Body of pancreas (tissue), 4 donors: ENCODE measurements at regions not wholly inside any gene's neighbourhood (a gene's known extent, or its start where the extent isn't known, plus 50 kb on each side); places are given as distances from the start of the nearest gene placed in this dataset.

ENCODE experiments used
- ATAC-seq: fragments of 150-250 bp; one replicate; pipeline ENCODE4 v1.9.1; 2016
- DNase-seq, 4 donors: peaks; one replicate each; pipeline ENCODE4 v3.0.0-alpha.2; 2019
- H3K27ac ChIP-seq, 4 donors: fragments of 200-600 bp; sonication (generic); 1 replicate in 3 of 4; 2 replicates in 1 of 4; pipeline versions ENCODE4 v1.5.1 to v1.6.1; 2016 to 2019; ENCODE audit warnings: mild to moderate bottlenecking in 1 of 4, mixed read lengths in 1 of 4, moderate library complexity in 1 of 4
- H3K27me3 ChIP-seq, 2 donors: fragments of 200-600 bp; sonication (generic); one replicate each; pipeline ENCODE4 v1.6.0; 2016; ENCODE audit warnings: mild to moderate bottlenecking in 1 of 2
- H3K36me3 ChIP-seq, 2 donors: fragments of 200-600 bp; sonication (generic); replicated peaks in 1 of 2; 2 replicates each; pipeline ENCODE4 v1.5.1; 2016; ENCODE audit warnings: low read depth in 2 of 2; ENCODE audit not compliant: insufficient read depth in 1 of 2
- H3K4me1 ChIP-seq: fragments of 200-600 bp; sonication (generic); one replicate; pipeline ENCODE4 v1.6.0; 2016
- H3K4me3 ChIP-seq, 2 donors: fragments of 200-600 bp; sonication (generic); 1 replicate in 1 of 2; 2 replicates in 1 of 2; pipeline ENCODE4 v1.5.1; 2016 to 2019
- H3K9me3 ChIP-seq, 3 donors: fragments of 200-600 bp; sonication (generic); 1 replicate in 2 of 3; 2 replicates in 1 of 3; pipeline ENCODE4 v1.5.1; 2016
- CTCF ChIP-seq, 7 experiments: fragments of 450-650 bp in 4 of 7; fragments of 200-600 bp in 3 of 7; sonication (generic) in 3 of 7; IDR thresholded peaks; one replicate each; pipeline ENCODE4 v1.5.1; 2016 to 2019; ENCODE audit warnings: antibody characterized with exemption in 7 of 7
- POLR2A ChIP-seq, 3 donors: fragments of 450-650 bp; IDR thresholded peaks; one replicate each; pipeline ENCODE4 v1.6.1; 2016; ENCODE audit warnings: antibody characterized with exemption in 3 of 3, mild to moderate bottlenecking in 2 of 3
- WGBS, 2 donors: methylation state at CpG; one replicate each; pipeline ENCODE4 v1.1.5; 2017; 5-methylcytosine and 5-hydroxymethylcytosine counted together
- intact Hi-C: fragments of 100-400 bp; cut with DNase I; formaldehyde crosslinking; loops from one replicate; pipeline ENCODE4 v1.15.1; 2023

GRCh38 chr6:99833034-99833433 lies 161.0 kb downstream of the MCHR2 start:
- intact Hi-C loops, result no loop called here
- no peak for DNase-seq
- ATAC-seq, result no peak
- no peaks in the 10 kb centered on the region for H3K4me1 ChIP-seq
- WGBS, 2 donors, result 68 to 70% methylated on average over 3 of the region's 3 CpGs
- no peak for TF ChIP-seq CTCF (IDR thresholded peaks at IDR 0.05)
- no peak for TF ChIP-seq POLR2A (IDR thresholded peaks at IDR 0.05)
- no peak overlapping the region for H3K4me3 ChIP-seq
- no peaks in the 10 kb centered on the region for H3K9me3 ChIP-seq
- no peaks in the 10 kb centered on the region for H3K27me3 ChIP-seq
- no peaks in the 10 kb centered on the region for H3K36me3 ChIP-seq
- no peak overlapping the region for H3K27ac ChIP-seq

GRCh38 chr6:99836471-99836870 lies 157.6 kb downstream of the MCHR2 start:
- ATAC-seq, result no peak
- Histone ChIP-seq H3K27ac (no peak overlapping the region), H3K4me1 (no peaks in the 10 kb centered on the region), H3K4me3 (no peak overlapping the region), H3K9me3 (no peaks in the 10 kb centered on the region), H3K27me3 (no peaks in the 10 kb centered on the region), H3K36me3 (no peaks in the 10 kb centered on the region)
- 63 to 73% methylated on average over 3 of the region's 3 CpGs for WGBS, 2 donors
- DNase-seq, result no peak
- intact Hi-C loops, result no loop called here
- TF ChIP-seq CTCF (IDR thresholded peaks at IDR 0.05) (no peak), POLR2A (IDR thresholded peaks at IDR 0.05) (no peak)

GRCh38 chr6:99838607-99839006 lies 155.4 kb downstream of the MCHR2 start:
- no peak overlapping the region for H3K4me3 ChIP-seq
- H3K27me3 ChIP-seq, result no peaks in the 10 kb centered on the region
- TF ChIP-seq POLR2A (IDR thresholded peaks at IDR 0.05) (no peak), CTCF (IDR thresholded peaks at IDR 0.05) (no peak)
- H3K4me1 ChIP-seq, result no peaks in the 10 kb centered on the region
- no peaks in the 10 kb centered on the region for H3K9me3 ChIP-seq
- ATAC-seq, result no peak
- 63 to 65% methylated on average over 2 of the region's 2 CpGs for WGBS, 2 donors
- DNase-seq, result no peak
- intact Hi-C loops, result no loop called here
- H3K27ac ChIP-seq, result no peak overlapping the region
- H3K36me3 ChIP-seq, result no peaks in the 10 kb centered on the region

GRCh38 chr6:99841297-99841696 lies 152.7 kb downstream of the MCHR2 start:
- no peaks in the 10 kb centered on the region for H3K4me1 ChIP-seq
- H3K27ac ChIP-seq, result no peak overlapping the region
- intact Hi-C loops, result no loop called here
- whole genome bisulfite sequencing, 2 donors, result 14 to 66% methylated on average over 1 of the region's 1 CpG
- TF ChIP-seq CTCF (IDR thresholded peaks at IDR 0.05) (no peak), POLR2A (IDR thresholded peaks at IDR 0.05) (no peak)
- no peaks in the 10 kb centered on the region for H3K36me3 ChIP-seq
- DNase-seq, result no peak
- H3K4me3 ChIP-seq, result no peak overlapping the region
- no peaks in the 10 kb centered on the region for H3K27me3 ChIP-seq
- H3K9me3 ChIP-seq, result no peaks in the 10 kb centered on the region
- no peak for ATAC-seq

- Histone ChIP-seq H3K9me3 (no peaks in the 10 kb centered on the region), H3K4me1 (no peaks in the 10 kb centered on the region), H3K4me3 (no peak overlapping the region), H3K27me3 (no peaks in the 10 kb centered on the region), H3K36me3 (no peaks in the 10 kb centered on the region), H3K27ac (no peak overlapping the region)
- ATAC-seq (no peak), DNase-seq (no peak)
- TF ChIP-seq CTCF (IDR thresholded peaks at IDR 0.05) (no peak), POLR2A (IDR thresholded peaks at IDR 0.05) (no peak)
- intact Hi-C loops, result no loop called here
- WGBS, 2 donors, result 89 to 92% methylated on average over 2 of the region's 2 CpGs
Observed at GRCh38 chr6:99846006-99846405, 148.0 kb downstream of the MCHR2 start.
